HFFc6 (cell line): ENCODE measurements at regions not wholly inside any gene's neighbourhood (a gene's known extent, or its start where the extent isn't known, plus 50 kb on each side); places are given as distances from the start of the nearest gene placed in this dataset.

ENCODE experiments used
- DNase-seq: peaks from one replicate; pipeline ENCODE4 v3.0.0-alpha.2; 2018
- H3K27ac Mint-ChIP-seq: 2 replicates; pipeline ENCODE4 v1.8.0; 2020; ENCODE audit warnings: mild to moderate bottlenecking, mixed read lengths
- H3K27me3 Mint-ChIP-seq: 2 replicates; pipeline ENCODE4 v1.8.0; 2021; ENCODE audit warnings: mild to moderate bottlenecking, moderate library complexity, mixed read lengths; ENCODE audit not compliant: insufficient read depth
- H3K36me3 Mint-ChIP-seq: 2 replicates; pipeline ENCODE4 v1.8.0; 2021; ENCODE audit warnings: low read depth, mixed read lengths
- H3K4me1 Mint-ChIP-seq: 2 replicates; pipeline ENCODE4 v1.8.0; 2020; ENCODE audit warnings: low read depth, mixed read lengths
- H3K4me3 Mint-ChIP-seq: 2 replicates; pipeline ENCODE4 v1.8.0; 2020; ENCODE audit warnings: mild to moderate bottlenecking, moderate library complexity, mixed read lengths
- H3K9me3 Mint-ChIP-seq: 2 replicates; pipeline ENCODE4 v1.8.0; 2020; ENCODE audit warnings: mild to moderate bottlenecking, mixed read lengths
- TF ChIP-seq, protein P1 (sequence below): fragments of 200-600 bp; sonication (generic); IDR thresholded peaks from 2 replicates; pipeline ENCODE4 v1.5.0; 2021; ENCODE audit warnings: antibody characterized with exemption, mild to moderate bottlenecking

DNA sequence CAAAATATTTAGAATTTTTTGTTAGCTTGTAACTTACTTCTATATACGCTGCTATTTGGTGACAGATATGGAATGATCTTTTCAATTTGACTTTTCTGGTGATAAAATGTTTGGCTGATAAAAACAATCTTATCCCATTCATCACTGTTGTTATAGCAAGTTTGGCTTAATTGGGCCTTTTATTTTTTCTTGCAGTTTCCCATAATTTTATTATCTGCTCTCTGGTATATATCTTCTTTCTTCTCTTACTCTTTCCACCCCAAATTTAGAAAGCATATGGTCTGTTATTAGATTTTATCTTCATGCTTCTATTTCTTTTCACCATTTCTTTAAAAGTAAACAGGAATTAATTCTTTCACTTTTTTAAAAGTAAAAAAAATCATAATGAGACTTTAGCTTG, 474.4 kb downstream of the TLE1 start:
- Mint-ChIP-seq H3K4me1 (no peaks in the 10 kb centered on the region), H3K36me3 (no peaks in the 10 kb centered on the region), H3K9me3 (no peaks in the 10 kb centered on the region; the same call in 1 of the 2 replicates), H3K4me3 (no peak overlapping the region), H3K27me3 (peaks cover 6% of the 10 kb centered on the region; the same call in 1 of the 2 replicates), H3K27ac (no peak overlapping the region)
- TF ChIP-seq, protein P1, sequence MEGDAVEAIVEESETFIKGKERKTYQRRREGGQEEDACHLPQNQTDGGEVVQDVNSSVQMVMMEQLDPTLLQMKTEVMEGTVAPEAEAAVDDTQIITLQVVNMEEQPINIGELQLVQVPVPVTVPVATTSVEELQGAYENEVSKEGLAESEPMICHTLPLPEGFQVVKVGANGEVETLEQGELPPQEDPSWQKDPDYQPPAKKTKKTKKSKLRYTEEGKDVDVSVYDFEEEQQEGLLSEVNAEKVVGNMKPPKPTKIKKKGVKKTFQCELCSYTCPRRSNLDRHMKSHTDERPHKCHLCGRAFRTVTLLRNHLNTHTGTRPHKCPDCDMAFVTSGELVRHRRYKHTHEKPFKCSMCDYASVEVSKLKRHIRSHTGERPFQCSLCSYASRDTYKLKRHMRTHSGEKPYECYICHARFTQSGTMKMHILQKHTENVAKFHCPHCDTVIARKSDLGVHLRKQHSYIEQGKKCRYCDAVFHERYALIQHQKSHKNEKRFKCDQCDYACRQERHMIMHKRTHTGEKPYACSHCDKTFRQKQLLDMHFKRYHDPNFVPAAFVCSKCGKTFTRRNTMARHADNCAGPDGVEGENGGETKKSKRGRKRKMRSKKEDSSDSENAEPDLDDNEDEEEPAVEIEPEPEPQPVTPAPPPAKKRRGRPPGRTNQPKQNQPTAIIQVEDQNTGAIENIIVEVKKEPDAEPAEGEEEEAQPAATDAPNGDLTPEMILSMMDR, result no peak
- no peak for DNase-seq

DNA sequence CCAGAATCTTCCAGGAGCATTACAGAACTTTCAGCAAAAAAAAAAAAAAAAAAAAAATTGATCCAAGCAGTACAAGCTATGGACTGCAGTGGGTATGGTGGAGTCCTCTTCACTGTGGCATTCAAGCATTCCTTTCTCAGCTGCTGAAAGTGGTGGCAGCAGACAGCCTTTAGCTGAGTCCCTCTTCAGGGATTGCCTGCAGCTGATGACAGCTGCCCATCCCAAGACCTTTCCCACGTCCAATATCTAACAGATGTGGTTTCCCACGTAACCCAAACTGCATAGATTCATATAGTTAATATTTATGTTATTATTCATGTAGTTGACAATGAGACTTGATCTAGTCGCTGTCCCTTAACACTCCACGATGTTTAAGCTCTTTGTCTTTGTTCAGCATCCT, 475.9 kb downstream of the TLE1 start:
- H3K4me1 Mint-ChIP-seq, result no peaks in the 10 kb centered on the region
- H3K27ac Mint-ChIP-seq, result no peak overlapping the region
- H3K4me3 Mint-ChIP-seq, result no peak overlapping the region
- 0 out of 2 replicates have a peak, but pooled peaks cover 2% of the 10 kb centered on the region for H3K27me3 Mint-ChIP-seq
- DNase-seq, result no peak
- H3K9me3 Mint-ChIP-seq, result no peaks in the 10 kb centered on the region
- TF ChIP-seq, protein P1, result no peak
- H3K36me3 Mint-ChIP-seq, result no peaks in the 10 kb centered on the region

DNA sequence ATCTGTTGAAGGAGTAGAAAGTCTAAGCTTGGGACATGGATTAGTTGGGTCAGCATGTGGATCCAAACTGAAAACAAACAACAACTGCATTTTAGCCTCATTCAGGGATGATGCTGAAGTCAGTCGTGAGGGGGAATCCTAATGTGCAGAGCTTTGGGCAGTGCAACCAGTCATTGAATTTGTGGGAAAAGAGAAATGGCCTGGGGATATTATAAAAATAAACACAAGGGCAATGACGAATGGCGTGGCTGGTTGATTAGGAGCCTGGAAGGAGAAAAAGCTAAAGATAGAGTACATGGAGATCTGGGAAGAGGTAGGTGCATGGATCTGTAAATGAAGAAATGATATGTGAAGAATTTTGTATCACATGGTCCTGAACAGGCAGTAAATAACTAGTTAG, 477.6 kb downstream of the TLE1 start:
- Mint-ChIP-seq H3K27ac (no peak overlapping the region), H3K27me3 (0 out of 2 replicates have a peak, but pooled peaks cover 2% of the 10 kb centered on the region), H3K4me1 (no peaks in the 10 kb centered on the region), H3K9me3 (no peaks in the 10 kb centered on the region), H3K36me3 (no peaks in the 10 kb centered on the region), H3K4me3 (no peak overlapping the region)
- no peak for DNase-seq
- TF ChIP-seq, protein P1, result no peak

DNA sequence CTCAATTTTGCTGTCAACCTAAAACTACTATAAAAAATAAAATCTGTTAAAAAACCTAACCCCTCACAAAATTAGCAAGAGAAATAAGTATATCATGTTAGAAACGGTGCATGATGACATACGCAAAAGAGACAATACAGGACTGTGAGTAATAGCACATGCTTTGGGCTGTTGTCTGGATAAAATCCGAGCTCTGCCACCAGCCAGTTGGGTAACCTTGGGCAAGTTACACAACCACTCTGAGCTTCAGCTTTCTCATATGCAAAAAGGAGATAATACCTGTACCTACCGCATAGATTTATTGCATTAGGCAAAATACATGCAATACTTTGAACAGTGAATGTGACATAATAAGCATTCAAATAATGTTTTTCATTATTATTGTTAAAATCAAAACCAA, 481.7 kb downstream of the TLE1 start:
- no peak for DNase-seq
- Mint-ChIP-seq H3K4me3 (no peak overlapping the region), H3K27ac (no peak overlapping the region), H3K4me1 (no peaks in the 10 kb centered on the region), H3K27me3 (peaks cover 2% of the 10 kb centered on the region; the same call in 1 of the 2 replicates), H3K9me3 (no peaks in the 10 kb centered on the region), H3K36me3 (no peaks in the 10 kb centered on the region)
- TF ChIP-seq, protein P1, result no peak

DNA sequence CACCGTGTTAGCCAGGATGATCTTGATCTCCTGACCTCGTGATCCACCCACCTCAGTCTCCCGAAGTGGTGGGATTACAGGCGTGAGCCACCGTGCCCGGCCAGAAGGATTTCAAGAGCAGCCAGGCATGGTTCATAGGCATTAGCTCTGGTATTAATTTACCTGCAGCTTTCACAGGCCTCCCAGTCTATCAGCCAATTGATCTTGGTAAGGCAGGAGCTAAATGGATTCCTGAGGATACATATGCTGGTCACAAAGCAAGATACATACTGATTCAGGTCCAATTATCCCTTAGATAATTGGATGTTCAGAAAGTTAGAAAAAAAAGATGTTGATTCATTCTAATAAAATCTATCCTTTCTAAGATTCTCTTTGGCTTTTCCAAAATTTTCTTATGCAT, 487.1 kb downstream of the TLE1 start:
- Mint-ChIP-seq H3K27me3 (no peaks in the 10 kb centered on the region; the same call in 1 of the 2 replicates), H3K27ac (no peak overlapping the region), H3K36me3 (no peaks in the 10 kb centered on the region), H3K4me3 (no peak overlapping the region), H3K4me1 (no peaks in the 10 kb centered on the region), H3K9me3 (no peaks in the 10 kb centered on the region)
- TF ChIP-seq, protein P1, result no peak
- no peak for DNase-seq

DNA sequence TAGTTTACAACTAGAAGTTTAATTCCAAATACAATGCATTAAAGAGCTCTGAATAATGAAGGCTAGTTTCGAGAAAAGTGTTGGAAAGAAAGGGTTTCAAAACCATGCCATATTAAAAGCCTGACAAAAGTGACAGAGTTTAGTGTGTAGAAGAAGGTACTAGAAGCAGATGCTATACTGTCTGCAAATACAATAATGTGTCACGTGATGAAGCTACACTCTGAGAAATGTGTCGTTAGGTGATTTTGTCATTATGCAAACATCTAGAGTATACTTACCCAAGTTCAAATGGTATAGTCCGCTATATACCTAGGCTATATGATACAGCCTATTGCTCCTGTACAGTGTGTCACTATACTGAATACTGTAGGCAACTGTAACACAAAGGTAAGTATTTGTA, 494.1 kb downstream of the TLE1 start:
- no peak overlapping the region for H3K4me3 Mint-ChIP-seq
- H3K4me1 Mint-ChIP-seq, result no peaks in the 10 kb centered on the region
- H3K9me3 Mint-ChIP-seq, result peaks cover 4% of the 10 kb centered on the region; the same call in 1 of the 2 replicates

More for the DNA sequence above, 494.1 kb downstream of the TLE1 start:
- TF ChIP-seq, protein P1, result no peak
- Mint-ChIP-seq H3K27ac (no peak overlapping the region), H3K36me3 (no peaks in the 10 kb centered on the region), H3K27me3 (no peaks in the 10 kb centered on the region)
- DNase-seq, result no peak
